22Rv1 (cell line): ENCODE measurements at regions not wholly inside any gene's neighbourhood (a gene's known extent, or its start where the extent isn't known, plus 50 kb on each side); places are given as distances from the start of the nearest gene placed in this dataset.

Experiments
- CTCF ChIP-seq: fragments of 450-650 bp; IDR thresholded peaks from 2 replicates; pipeline ENCODE4 v1.5.1; 2017; ENCODE audit warnings: mild to moderate bottlenecking
- ZFX ChIP-seq: fragments of 450-650 bp; IDR thresholded peaks from 2 replicates; pipeline ENCODE4 v1.6.1; 2017; ENCODE audit warnings: antibody characterized with exemption, borderline replicate concordance

GRCh38 chr10:111656066-111656465, 527.5 kb downstream of the GPAM start:
- TF ChIP-seq CTCF (no peak), ZFX (no peak)
